ENCODE measurements at regions not wholly inside any gene's neighbourhood (a gene's known extent, or its start where the extent isn't known, plus 50 kb on each side); places are given as distances from the start of the nearest gene placed in this dataset.

- H2AFZ ChIP-seq (ENCODE audit: low read depth, low read length) = no peak overlapping the region
- H4K20me1 ChIP-seq (ENCODE audit: insufficient read depth, low read length) = no peaks in the 10 kb centered on the region
- H3K9me3 ChIP-seq (ENCODE audit: insufficient read depth, low read length) = no peaks in the 10 kb centered on the region
- H3K4me1 ChIP-seq (ENCODE audit: low read length) = no peaks in the 10 kb centered on the region
- H3K4me2 ChIP-seq (ENCODE audit: low read length) = no peak overlapping the region
- TF ChIP-seq CTCF (IDR thresholded peaks at IDR 0.05; ENCODE audit: low read depth, low read length) = no peak
- no peak overlapping the region for H3K4me3 ChIP-seq (ENCODE audit: low read length)
- H3K27ac ChIP-seq (ENCODE audit: low read length) = no peak overlapping the region
- H3K79me2 ChIP-seq (ENCODE audit: low read length) = no peaks in the 10 kb centered on the region
- no peaks in the 10 kb centered on the region for H3K27me3 ChIP-seq (ENCODE audit: low read depth, low read length)
- no peaks in the 10 kb centered on the region for H3K36me3 ChIP-seq (replicated peaks; ENCODE audit: low read depth, low read length)
- H3K9ac ChIP-seq (ENCODE audit: low read length) = no peak overlapping the region
Measured at GRCh38 chr10:128614802-128615553, 488.8 kb upstream of the MKI67 start.

- H4K20me1 ChIP-seq (ENCODE audit: insufficient read depth, low read length) = no peaks in the 10 kb centered on the region
- H3K4me2 ChIP-seq (ENCODE audit: low read length) = no peak overlapping the region
- no peak overlapping the region for H3K4me3 ChIP-seq (ENCODE audit: low read length)
- TF ChIP-seq EZH2phosphoT487 (IDR thresholded peaks at IDR 0.05; ENCODE audit: low read depth) (no peak), CTCF (IDR thresholded peaks at IDR 0.05; ENCODE audit: low read depth, low read length) (no peak)
- H3K36me3 ChIP-seq (replicated peaks; ENCODE audit: low read depth, low read length) = no peaks in the 10 kb centered on the region
- H3K4me1 ChIP-seq (ENCODE audit: low read length) = no peaks in the 10 kb centered on the region
- no peak overlapping the region for H3K27ac ChIP-seq (ENCODE audit: low read length)
- no peak overlapping the region for H3K9ac ChIP-seq (ENCODE audit: low read length)
- no peaks in the 10 kb centered on the region for H3K9me3 ChIP-seq (ENCODE audit: insufficient read depth, low read length)
- H2AFZ ChIP-seq (ENCODE audit: low read depth, low read length) = no peak overlapping the region
- no peaks in the 10 kb centered on the region for H3K79me2 ChIP-seq (ENCODE audit: low read length)
- H3K27me3 ChIP-seq (ENCODE audit: low read depth, low read length) = no peaks in the 10 kb centered on the region
Measured at GRCh38 chr10:128617532-128617931, 491.3 kb upstream of the MKI67 start.

- H3K9me3 ChIP-seq (ENCODE audit: insufficient read depth, low read length) = no peaks in the 10 kb centered on the region
- no peak overlapping the region for H3K9ac ChIP-seq (ENCODE audit: low read length)
- TF ChIP-seq CTCF (IDR thresholded peaks at IDR 0.05; ENCODE audit: low read depth, low read length) (no peak), EZH2phosphoT487 (IDR thresholded peaks at IDR 0.05; ENCODE audit: low read depth) (no peak)
- no peaks in the 10 kb centered on the region for H3K27me3 ChIP-seq (ENCODE audit: low read depth, low read length)
- no peaks in the 10 kb centered on the region for H3K4me1 ChIP-seq (ENCODE audit: low read length)
- H3K79me2 ChIP-seq (ENCODE audit: low read length) = no peaks in the 10 kb centered on the region
- no peaks in the 10 kb centered on the region for H3K36me3 ChIP-seq (replicated peaks; ENCODE audit: low read depth, low read length)
- H4K20me1 ChIP-seq (ENCODE audit: insufficient read depth, low read length) = no peaks in the 10 kb centered on the region
- H2AFZ ChIP-seq (ENCODE audit: low read depth, low read length) = no peak overlapping the region
- H3K4me3 ChIP-seq (ENCODE audit: low read length) = no peak overlapping the region
- H3K4me2 ChIP-seq (ENCODE audit: low read length) = no peak overlapping the region
- no peak overlapping the region for H3K27ac ChIP-seq (ENCODE audit: low read length)
Measured at GRCh38 chr10:128622706-128623105, 496.5 kb upstream of the MKI67 start.

GRCh38 chr10:128623776-128624175 is 497.6 kb upstream of the MKI67 start:
- no peaks in the 10 kb centered on the region for H3K27me3 ChIP-seq (ENCODE audit: low read depth, low read length)
- H4K20me1 ChIP-seq (ENCODE audit: insufficient read depth, low read length) = no peaks in the 10 kb centered on the region
- H3K27ac ChIP-seq (ENCODE audit: low read length) = no peak overlapping the region

More at GRCh38 chr10:128623776-128624175, 497.6 kb upstream of the MKI67 start:
- no peak overlapping the region for H3K4me2 ChIP-seq (ENCODE audit: low read length)
- no peak overlapping the region for H3K4me3 ChIP-seq (ENCODE audit: low read length)
- no peak for TF ChIP-seq EZH2phosphoT487 (IDR thresholded peaks at IDR 0.05; ENCODE audit: low read depth)
- no peak for TF ChIP-seq CTCF (IDR thresholded peaks at IDR 0.05; ENCODE audit: low read depth, low read length)
- no peaks in the 10 kb centered on the region for H3K36me3 ChIP-seq (replicated peaks; ENCODE audit: low read depth, low read length)
- H3K9ac ChIP-seq (ENCODE audit: low read length) = no peak overlapping the region
- H3K4me1 ChIP-seq (ENCODE audit: low read length) = no peaks in the 10 kb centered on the region
- H3K79me2 ChIP-seq (ENCODE audit: low read length) = no peaks in the 10 kb centered on the region
- no peaks in the 10 kb centered on the region for H3K9me3 ChIP-seq (ENCODE audit: insufficient read depth, low read length)
- H2AFZ ChIP-seq (ENCODE audit: low read depth, low read length) = no peak overlapping the region

Measured in OCI-LY3 (cell line).